SK-N-MC (cell line): ENCODE measurements at regions not wholly inside any gene's neighbourhood (a gene's known extent, or its start where the extent isn't known, plus 50 kb on each side); places are given as distances from the start of the nearest gene placed in this dataset.

Experiments used
- EZH2 ChIP-seq: fragments of 200-600 bp; sonication (generic); IDR thresholded peaks from one replicate; pipeline ENCODE4 v1.6.1; 2017; ENCODE audit warnings: antibody characterized with exemption
- FOXP2 ChIP-seq: optimal IDR thresholded peaks from 2 replicates; pipeline ENCODE3; 2011; ENCODE audit warnings: mild to moderate bottlenecking, moderate library complexity; ENCODE audit not compliant: insufficient read depth; ENCODE audit errors: extremely low read length, control extremely low read depth
- POLR2AphosphoS5 ChIP-seq: IDR thresholded peaks from 2 replicates; pipeline ENCODE4 v1.6.1; 2012; ENCODE audit warnings: mild to moderate bottlenecking, low read depth, low read length, borderline replicate concordance

DNA sequence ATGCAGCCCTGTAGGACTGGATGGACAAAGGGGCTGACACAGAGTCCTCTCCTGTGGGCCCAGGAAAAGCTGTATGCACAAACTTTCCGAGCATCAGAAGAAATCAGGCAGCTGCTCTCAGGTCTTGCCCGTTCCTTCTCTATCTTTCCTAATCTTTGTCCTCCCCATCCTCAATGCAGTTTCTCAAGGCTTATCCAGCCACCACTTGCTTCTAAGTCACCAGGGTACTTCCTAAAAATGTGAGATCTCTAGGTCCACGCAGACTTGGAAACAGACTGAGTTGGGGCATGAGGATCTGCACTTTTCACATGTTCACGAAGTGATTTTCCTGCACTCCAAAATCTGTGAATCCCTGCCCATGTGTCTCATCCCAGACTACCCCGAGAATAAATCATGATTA is 394.5 kb upstream of the SLC35B3 start:
- TF ChIP-seq POLR2AphosphoS5, result no peak
- no peak for TF ChIP-seq EZH2
- no peak for TF ChIP-seq FOXP2
